T-helper 22 cell (primary cell): ENCODE measurements at regions not wholly inside any gene's neighbourhood (a gene's known extent, or its start where the extent isn't known, plus 50 kb on each side); places are given as distances from the start of the nearest gene placed in this dataset.

Experiments
- DNase-seq: peaks from one replicate; pipeline ENCODE4 v3.0.0-alpha.2; 2020; ENCODE audit warnings: low read depth

DNA sequence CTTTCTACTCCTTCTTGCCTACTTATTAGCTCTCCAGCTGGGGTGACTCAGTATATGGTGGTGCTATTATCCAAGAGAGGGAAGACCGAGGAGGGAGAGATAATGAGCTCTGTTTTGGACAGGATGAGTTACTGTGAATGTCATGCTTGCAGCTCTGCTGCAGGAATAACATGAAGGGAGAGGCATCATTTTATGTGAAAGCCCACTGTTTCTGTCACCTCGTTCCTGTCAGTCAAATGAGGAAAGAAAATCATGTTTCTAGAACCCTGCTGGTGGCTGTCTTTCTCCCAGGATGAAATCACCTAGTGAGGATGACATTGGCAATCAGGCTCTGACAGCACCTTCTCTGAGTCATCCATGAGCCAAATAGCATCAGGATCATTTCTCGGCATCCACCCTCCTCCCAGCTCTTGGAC lies 1291.6 kb upstream of the AUTS2 start:
- DNase-seq = no peak

DNA sequence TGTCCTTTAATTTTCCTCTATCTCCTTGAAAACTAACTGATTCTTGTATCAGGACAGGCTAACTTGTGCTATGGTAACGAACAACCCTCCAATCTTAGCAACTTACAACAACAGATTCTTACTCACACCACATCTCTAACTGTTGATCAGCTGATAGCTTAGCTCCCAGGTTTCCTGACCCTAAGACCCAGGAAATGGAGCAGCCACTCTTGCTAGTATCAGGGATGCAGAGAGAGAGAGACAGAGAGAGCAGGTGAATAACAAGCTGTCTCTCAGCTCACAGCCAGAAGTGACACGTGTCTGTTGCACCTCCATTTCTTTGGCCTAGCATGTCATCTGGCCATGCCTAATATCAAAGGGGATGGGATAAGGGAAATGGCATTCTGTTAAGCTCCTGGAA lies 1289.0 kb upstream of the AUTS2 start:
- no peak for DNase-seq

DNA sequence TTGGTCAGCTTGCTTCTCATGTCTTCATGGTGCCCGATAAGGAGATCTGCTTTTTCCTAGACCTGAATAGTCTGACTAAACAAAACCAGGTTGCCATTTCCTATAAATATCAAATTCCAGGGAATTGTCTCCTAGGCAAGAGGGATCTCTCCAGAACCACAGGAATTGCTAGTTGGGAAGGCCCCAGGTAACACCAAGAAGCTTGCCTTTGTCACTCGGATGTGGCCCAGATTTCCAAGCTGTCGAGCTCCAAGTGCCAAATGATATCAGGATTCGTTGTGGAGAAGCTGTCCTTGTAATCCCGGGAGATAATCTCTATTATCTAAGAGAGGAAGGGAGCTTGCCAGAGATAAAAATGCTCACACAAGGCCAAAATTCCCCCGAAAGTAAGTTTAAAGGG lies 1288.5 kb upstream of the AUTS2 start:
- DNase-seq = no peak

DNA sequence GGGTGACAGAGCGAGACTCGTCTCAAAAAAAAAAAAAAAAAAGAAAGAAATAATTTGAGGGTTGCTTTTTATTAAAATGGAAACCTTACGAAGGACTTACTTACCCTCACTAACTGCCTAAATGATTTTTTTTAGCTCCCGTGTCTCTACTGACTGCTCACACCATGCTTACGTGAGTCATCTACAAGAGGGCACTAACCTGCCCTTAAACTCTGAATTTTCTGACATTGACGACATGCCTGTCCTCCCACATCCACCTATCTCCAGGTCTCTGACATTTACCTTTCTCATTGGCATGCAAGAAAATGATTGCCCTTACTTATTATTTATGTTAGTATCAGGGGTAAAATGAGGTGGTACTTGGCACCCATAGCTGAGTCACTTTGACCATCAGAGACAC lies 1286.3 kb upstream of the AUTS2 start:
- DNase-seq = no peak

DNA sequence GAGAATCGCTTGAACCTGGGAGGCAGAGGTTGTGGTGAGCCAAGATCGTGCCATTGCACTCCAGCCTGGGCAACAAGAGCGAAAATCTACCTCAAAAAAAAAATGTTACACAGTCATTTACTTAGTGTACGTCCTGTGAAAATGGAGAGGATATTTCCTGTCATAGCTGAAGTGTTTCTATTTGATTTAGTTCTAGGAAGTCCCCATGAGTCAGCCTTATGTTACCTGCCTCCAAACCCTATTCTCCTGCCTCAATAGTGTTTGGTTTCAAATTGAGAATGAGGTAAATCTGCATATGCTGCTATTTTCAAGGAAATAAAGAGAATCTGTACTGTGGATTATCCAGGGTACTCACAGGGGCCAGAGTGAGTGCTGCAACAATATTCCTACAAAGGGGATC lies 1284.5 kb upstream of the AUTS2 start:
- DNase-seq = no peak

DNA sequence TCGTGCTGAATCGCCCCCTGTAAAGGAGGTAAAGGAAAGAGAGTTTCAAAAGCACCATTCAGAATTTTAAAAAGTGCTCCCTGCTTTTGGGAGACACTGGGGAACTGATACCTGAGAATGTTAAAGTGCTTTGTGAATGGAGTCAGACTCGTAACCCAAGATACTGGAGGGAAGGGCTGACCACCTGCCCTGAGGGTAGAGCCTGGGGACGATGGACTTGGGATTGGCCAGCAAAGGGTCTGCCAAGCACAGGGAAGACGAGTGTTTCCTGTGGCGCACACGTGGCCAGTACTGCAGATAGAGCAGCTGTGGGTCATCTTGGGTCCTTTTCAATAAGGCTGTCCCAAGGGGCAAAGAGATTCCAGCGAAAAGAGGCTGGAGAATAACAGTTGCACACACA lies 1284.1 kb upstream of the AUTS2 start:
- no peak for DNase-seq

DNA sequence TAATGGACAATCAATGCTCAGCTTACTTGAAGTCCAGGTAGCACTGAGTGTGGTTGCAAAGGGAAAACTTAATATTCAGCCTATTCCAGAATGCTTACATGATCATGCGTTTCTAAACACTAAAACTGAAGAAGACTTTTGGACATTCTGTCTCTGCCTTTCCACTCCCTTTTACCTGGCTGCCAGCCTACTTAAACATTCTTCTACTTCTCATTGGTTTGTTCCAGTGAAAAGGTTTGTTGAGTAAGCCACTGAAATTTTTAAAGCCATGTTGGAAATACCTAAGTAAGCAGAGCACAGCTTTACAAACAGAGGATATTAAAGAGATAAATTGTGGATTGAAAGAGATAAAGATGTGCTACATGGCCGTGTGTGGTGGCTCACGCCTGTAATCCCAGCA lies 1280.8 kb upstream of the AUTS2 start:
- no peak for DNase-seq

DNA sequence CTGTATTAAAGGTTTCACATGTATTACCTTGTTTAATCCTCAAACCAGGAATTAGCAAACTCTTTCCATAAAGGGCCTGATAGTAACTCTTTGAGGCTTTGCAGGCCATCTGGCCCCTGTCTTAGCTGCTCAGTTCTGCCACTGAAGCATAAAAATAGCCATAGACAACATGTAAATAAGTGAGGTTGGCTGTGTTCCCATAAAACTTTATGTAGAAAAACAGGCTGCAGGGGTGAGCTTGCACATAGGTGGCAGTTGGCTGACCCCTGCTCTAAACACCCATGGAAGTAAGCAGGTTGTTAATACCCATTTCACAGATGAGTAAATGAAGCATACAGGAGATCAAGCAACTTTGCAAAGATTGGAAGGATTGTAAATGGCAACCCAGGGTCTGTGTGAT lies 1279.2 kb upstream of the AUTS2 start:
- no peak for DNase-seq

DNA sequence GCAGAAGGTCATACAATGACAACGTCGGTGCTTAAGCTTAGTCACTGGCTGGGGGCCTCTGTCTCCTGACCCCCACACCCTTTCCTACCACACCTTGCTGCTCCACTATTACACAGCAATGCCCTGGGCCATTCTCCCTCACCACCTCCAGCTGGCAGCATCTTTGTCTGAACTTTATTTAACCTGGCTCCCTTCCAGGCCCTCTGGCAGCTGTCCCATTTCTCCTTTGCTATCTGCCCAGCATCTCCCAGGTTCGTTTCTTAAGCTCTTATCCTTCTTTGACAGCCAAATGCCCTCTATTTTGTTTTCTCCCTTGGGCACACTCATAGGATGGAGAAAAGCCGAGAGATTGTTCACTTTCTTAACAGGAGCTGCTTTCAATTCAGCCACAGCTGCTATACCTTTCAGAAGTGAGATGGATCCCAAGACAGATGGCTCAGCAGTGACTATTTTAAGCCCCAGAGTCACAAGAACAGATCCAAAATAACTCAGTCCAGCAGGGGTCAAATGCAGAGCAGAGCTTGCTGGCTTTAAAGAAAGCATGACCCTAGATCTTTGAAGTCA lies 1277.1 kb upstream of the AUTS2 start:
- DNase-seq = no peak

DNA sequence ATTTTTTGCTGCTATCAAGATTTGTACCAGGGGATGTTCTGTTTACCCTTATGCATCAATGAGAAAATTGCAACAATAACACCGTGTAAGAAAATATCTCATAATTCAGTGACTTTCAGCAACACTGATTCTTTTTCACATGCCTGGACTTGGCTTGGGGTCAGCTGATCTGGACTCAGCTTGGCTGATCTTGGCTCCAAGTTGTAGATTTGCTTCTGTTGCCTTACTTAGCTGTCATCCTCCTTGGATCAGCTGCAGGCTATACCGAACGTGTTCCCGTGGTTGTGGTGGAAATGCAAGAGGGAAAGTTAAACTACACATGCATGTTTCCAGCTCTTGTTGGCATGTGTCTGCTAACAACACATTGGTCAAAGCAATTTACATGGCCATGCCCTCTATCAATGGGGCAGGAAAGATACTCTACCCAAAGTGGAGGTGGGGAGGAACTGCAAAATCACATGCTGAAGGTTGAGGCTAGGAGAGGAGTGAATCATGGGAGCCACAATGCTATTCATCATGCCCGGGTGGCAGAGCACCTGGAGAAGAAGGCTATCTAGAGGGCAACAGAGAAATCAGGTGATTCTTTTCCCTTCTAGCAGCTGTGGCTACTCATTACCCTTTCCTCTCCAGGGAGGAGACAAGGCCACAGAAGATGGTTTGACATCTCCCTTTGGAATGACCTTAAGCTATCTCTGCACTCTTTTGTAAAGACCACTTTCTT lies 1276.3 kb upstream of the AUTS2 start:
- DNase-seq = no peak

DNA sequence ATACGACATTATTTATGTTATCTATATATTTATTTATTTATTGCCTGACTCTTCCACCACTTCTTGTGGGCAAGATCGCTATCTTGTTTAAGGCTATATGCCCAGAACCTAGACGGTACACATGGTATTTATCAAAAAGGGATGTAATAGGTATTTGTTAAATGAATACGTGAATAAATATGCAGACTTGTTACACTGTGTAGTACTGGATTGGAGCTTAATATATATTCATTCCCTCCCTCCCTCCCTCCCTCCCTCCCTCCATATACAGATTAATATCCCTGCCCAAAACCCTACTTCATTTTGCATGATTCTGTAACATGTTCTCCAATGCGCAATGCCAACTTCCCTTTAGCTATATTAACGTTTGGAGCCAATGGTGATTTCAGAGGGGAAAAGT lies 1273.7 kb upstream of the AUTS2 start:
- no peak for DNase-seq

DNA sequence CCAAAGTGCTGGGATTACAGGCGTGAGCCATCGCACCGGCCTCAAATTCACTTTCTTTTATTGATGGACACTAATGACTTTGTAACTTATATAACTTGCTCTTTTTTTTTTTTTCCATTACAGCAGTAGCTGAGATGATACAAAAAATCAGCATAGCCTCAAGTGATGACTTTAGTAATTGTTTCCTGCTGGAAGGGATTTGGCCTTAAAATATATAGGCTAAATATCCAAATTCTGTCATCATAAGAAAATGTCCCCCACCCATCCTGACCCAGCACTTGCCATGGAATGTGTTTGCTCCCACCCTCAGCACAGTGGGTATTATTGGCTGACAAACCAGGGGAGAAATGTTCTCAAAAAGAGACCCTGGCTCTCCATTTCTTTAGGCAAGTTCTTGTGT lies 1264.1 kb upstream of the AUTS2 start:
- no peak for DNase-seq

DNA sequence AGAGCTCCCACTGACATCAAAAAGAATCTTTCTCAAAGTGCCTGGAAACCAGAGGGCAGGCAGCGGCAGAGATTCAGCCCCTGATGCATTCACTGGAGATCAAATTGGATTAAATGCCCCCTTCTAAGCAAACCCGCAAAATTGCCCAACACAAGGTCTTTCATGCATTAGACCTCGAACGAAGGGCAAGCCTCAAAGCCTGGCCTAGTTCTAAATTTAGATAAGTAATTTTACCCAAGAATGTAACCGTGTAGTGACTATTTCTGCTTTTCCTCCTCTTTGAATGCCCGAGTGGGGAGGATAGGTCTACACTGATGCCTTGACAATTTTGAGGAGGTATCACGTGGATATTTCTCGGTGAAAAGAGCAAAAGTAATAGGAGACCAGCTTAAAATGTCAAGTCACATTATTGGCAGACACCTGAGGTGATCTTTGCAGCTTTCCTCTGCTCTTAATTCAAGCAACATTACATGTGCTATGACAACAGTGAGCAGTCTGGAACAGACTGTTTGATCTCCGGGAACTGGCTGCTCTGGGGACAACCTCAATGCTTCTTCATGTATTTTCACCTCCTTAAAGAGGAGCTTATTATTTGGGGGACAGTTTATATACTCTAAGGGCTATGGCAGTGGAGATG lies 1263.5 kb upstream of the AUTS2 start:
- DNase-seq = no peak

DNA sequence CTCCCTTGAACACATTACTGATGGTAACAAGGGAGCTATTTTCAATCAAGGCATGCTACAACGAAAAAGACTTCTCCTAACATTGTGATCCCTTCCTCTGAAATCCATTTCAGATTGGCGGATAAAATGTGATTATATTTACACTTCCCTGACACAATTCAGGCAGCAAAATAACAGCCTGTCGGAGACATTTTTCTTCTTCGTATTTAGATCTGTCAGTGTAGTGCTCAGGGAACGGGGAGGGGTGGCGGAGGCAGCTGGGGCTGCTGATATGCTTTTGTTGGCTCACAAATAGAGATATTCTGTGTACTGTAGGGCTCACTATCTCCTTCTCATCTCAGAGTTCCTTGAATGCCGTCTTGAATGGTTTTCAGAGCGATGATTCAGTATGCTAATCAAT lies 1261.7 kb upstream of the AUTS2 start:
- DNase-seq = no peak

DNA sequence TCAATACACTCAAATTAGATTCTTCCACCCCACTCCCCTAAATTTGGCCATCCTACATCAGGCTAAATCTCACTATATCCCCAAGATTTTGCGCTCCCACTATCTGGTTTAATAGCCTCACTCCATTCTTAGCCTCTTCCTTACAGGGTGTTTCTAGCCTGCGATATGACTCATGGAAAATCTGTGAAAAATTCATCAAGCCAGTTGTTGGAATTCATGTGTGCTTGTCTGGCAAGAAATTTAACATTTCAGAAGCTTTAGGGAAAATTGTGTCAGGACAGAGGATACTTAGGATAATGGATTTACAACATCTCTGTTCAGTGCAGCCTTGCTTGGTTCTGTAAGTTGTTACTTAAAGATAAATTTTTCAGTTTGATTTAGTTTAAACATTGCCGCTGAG lies 1249.9 kb upstream of the AUTS2 start:
- DNase-seq = no peak

DNA sequence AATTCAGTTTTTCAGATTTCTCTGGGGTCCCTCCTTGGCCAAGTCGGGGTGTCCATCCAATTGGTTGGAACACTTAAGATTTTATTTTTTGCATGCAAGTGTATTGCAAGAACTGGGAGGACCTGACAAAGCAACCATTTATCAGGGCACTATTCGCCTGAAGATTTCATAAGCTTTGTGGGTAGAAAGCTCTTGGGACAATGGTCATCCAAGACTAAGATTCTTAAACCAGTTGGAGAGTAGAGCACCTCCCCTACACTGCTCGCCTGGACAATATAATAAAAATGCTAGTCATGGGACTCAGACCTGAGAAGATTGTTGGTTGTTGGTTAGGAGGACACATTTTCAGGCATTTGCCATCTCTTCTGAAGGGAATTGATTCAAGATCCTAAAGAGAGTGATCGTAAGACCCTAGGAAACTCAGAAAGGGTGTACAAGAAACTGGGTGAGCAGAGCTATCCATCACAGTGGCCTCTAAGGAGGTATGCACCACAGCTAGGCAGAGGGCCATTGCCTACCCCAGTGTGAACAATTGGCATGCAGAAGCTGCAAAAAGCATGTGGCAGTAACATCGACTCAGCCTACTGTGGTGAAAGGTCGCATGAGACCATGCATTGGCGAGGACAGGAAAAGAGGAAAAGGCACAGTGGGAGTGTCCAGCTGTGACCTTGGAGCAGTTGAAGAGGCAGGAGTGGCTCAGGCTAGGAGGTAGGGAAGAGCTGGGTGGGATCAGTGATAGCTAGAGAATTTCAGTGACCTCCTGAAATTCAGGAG lies 1235.3 kb upstream of the AUTS2 start:
- DNase-seq = no peak

DNA sequence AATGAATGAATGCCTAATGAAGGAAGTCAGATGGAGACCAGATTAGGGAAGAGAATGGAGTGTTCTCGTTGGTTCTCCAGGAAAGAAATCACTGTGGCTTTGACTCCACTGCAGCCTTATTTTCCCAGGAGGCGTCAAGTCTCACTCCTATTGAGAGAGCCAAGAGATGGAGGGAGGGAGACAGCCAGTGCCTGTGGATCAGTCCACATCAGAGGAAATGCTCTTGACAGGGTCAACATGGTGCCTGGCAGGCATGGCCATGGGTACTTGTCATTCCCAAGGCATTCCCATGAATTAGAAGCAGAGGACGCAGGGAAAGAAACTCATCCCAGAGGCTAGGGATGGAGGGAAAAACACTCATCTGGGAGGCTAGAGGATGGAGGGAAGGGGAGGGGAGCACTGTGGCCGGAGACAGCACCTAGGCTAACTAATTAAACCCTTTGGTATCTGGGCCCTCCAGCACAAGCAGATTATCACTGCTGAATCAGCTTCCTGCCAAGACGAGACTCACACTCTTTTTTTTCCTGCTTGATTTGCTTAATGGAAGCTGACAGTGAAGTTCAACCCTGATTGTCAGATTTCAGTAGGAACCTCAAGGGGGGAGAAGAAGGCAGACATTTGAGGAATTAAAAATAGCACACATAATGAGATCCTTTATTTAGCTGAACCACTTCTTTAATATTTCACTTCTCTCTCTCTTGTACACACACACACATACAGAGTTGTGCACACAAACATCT lies 1233.2 kb upstream of the AUTS2 start:
- DNase-seq = no peak

DNA sequence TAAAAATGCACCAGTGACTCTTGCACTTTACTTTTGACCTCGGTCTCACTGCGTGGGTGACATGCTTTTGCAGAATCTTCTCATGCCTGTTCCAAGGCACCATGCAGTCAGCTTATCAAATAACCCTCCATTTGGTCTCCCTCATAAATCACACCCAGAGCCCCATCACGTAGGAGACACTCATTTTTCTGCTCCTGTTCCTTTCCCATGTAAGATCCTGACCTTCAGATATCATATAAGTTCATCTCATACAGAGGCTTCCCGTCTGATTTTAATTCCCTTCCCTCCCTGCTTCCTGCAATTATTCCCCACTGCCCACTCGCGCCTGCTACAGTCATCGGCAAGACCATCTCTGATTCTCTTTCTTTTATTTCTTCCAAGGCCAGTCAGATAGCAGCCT lies 1226.3 kb upstream of the AUTS2 start:
- DNase-seq = no peak

DNA sequence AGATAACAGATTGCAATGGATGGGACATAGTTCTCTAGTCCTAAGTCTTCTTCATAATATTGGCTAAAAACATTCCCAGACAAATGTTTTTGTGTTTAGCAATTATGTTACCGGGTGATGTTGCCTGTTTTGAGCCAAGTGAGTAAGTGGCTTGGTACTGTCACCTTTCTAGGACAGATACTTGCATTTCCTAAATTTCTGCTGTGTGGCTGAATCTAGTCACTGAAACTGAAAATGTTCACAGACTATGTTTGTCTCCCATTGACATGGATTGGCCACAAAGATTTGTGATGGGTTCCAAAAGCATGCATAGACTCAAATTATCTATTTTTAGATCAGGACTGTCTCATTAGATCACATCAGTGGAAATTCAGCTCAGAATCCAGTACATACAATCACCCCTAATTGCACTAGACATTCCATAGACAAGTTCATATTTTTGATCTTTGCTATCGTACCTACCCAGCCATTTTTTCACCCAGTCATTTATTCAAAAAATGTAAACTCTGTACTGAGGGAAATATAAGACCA lies 1222.1 kb upstream of the AUTS2 start:
- DNase-seq = no peak

DNA sequence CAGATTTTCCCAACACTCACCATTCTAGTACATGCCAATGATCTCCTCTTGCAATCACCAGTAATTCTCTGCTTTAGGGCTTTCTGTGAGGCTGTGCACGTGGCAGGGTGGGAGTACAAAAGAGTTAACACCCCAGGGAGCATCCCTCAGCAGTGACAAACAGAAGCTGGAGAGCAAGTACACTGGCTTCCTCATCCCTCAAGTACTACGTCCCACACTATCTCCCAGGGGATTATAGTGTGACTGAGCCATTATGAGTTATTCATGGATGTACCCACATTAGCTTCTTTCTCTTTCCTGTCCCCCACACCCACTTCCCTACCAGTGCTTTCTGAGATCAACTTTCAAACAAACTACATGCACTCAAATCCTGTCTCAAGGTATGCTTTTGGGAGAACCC lies 1216.5 kb upstream of the AUTS2 start:
- DNase-seq = no peak

DNA sequence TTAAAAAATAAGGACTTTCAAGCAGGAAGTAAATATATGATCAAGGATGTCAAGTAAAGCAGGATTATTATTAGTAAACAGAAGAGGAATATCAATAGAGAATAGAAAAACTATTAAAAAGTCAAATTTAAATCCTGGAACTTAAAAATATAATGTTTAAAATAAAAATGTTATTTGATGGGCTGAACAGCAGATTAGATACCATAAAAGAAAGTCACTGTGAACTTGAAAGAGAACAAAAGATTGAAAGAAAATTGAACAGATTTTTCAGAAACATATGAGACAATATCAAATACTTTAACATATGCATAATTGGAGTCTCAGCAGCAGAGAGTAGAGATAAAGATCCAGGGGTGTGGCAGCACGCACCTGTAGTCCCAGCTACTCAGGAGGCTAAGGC lies 1213.7 kb upstream of the AUTS2 start:
- no peak for DNase-seq

DNA sequence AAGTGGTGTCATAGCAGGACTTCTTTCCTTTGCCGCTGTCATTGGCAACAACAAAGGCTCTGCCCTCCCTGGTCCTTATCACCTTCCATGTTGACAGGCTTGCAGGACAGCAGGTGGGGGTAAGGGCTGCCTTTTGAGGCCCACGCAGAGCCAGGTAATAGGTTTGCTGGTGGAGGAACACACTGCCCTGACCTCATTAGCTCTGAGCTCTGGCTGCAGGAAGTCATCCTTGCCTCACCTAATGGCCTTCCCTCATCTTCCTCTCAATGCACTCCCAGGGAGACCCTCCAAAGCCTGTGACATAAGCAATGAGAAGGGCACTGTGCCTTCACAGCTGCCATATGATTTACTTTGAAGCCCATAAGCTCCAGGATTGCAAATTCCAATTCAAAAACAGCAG lies 1205.2 kb upstream of the AUTS2 start:
- DNase-seq = no peak
